GM21717 (cell line): ENCODE measurements at regions not wholly inside any gene's neighbourhood (a gene's known extent, or its start where the extent isn't known, plus 50 kb on each side); places are given as distances from the start of the nearest gene placed in this dataset.

Experiments
- ATAC-seq: cut with Tn5 transposase; IDR thresholded peaks from one replicate; pipeline ENCODE4 v1.9.1; 2021; ENCODE audit warnings: mild to moderate bottlenecking, moderate library complexity; ENCODE audit not compliant: unreplicated experiment

GRCh38 chr18:22542406-22542835, 124.7 kb upstream of the CTAGE1 start:
- ATAC-seq = no peak

- no peak for ATAC-seq
These were observed 126.1 kb upstream of the CTAGE1 start for GRCh38 chr18:22543769-22544168.

GRCh38 chr18:22544626-22545025, 126.9 kb upstream of the CTAGE1 start:
- ATAC-seq = no peak

- no peak for ATAC-seq
These were observed 127.5 kb upstream of the CTAGE1 start for GRCh38 chr18:22545066-22545760.

GRCh38 chr18:22546905-22547570, 129.3 kb upstream of the CTAGE1 start:
- ATAC-seq = no peak

GRCh38 chr18:22547807-22548561, 130.3 kb upstream of the CTAGE1 start:
- ATAC-seq = no peak

- no peak for ATAC-seq
These were observed 131.7 kb upstream of the CTAGE1 start for GRCh38 chr18:22549260-22549937.

GRCh38 chr18:22550366-22550765, 132.7 kb upstream of the CTAGE1 start:
- ATAC-seq = no peak

- ATAC-seq = no peak
These were observed 133.1 kb upstream of the CTAGE1 start for GRCh38 chr18:22550861-22551260.

- ATAC-seq = no peak
These were observed 133.9 kb upstream of the CTAGE1 start for GRCh38 chr18:22551536-22552151.

- no peak for ATAC-seq
These were observed 134.5 kb upstream of the CTAGE1 start for GRCh38 chr18:22552254-22552653.

GRCh38 chr18:22552899-22553460, 135.3 kb upstream of the CTAGE1 start:
- no peak for ATAC-seq

- no peak for ATAC-seq
These were observed 138.8 kb upstream of the CTAGE1 start for GRCh38 chr18:22556222-22557167.

- ATAC-seq = no peak
These were observed 139.6 kb upstream of the CTAGE1 start for GRCh38 chr18:22557168-22557941.

GRCh38 chr18:22558945-22559385, 141.2 kb upstream of the CTAGE1 start:
- no peak for ATAC-seq

GRCh38 chr18:22559414-22560274, 141.9 kb upstream of the CTAGE1 start:
- no peak for ATAC-seq

GRCh38 chr18:22560275-22560610, 142.5 kb upstream of the CTAGE1 start:
- no peak for ATAC-seq

- no peak for ATAC-seq
These were observed 143.1 kb upstream of the CTAGE1 start for GRCh38 chr18:22560797-22561196.
